Caco-2 (cell line): ENCODE measurements at regions not wholly inside any gene's neighbourhood (a gene's known extent, or its start where the extent isn't known, plus 50 kb on each side); places are given as distances from the start of the nearest gene placed in this dataset.

Experiments
- BruUV-seq: library from RNA; stranded (reverse); fragments of 400-500 nt; replicated peaks from 2 replicates; lab custom pipeline; 2021; lab: Mats Ljungman, UMichigan
- CTCF ChIA-PET: fragments of 300-600 bp; sonication (Branson Sonifier 250); formaldehyde crosslinking; loops from one replicate; lab custom pipeline; 2022; ENCODE audit warnings: antibody characterized with exemption; lab: Charles Lee
- POLR2A ChIA-PET: fragments of 300-600 bp; sonication (Branson Sonifier 250); formaldehyde crosslinking; loops from one replicate; lab custom pipeline; 2022; ENCODE audit warnings: antibody characterized with exemption; lab: Charles Lee
- DNase-seq, 2 experiments: peaks; one replicate each; pipeline versions ENCODE4 v3.0.0 to v3.0.0-alpha.2; 2020 to 2022
- H3K27me3 ChIP-seq: replicated peaks from 2 replicates; pipeline ENCODE4 v1.6.0; 2011; ENCODE audit warnings: low read length; ENCODE audit not compliant: control insufficient read depth, insufficient read depth
- H3K36me3 ChIP-seq: 2 replicates; pipeline ENCODE4 v1.5.1; 2011; ENCODE audit warnings: low read length; ENCODE audit not compliant: control insufficient read depth, insufficient read depth
- H3K4me1 ChIP-seq: fragments of 250-450 bp; sonication (Bioruptor Pico); 2 replicates; pipeline ENCODE4 v1.5.1; 2020; ENCODE audit warnings: mild to moderate bottlenecking
- H3K4me3 ChIP-seq: 2 replicates; pipeline ENCODE4 v1.5.1; 2011; ENCODE audit warnings: low read depth, mild to moderate bottlenecking, control low read depth, low read length
- H3K9me3 ChIP-seq: fragments of 250-450 bp; sonication (Bioruptor Pico); 2 replicates; pipeline ENCODE4 v1.5.1; 2020; ENCODE audit warnings: mild to moderate bottlenecking, moderate library complexity
- H3K27ac Mint-ChIP-seq: one replicate; pipeline ENCODE4 v1.8.0; 2022; ENCODE audit warnings: mixed read lengths; ENCODE audit not compliant: unreplicated experiment
- H3K27me3 Mint-ChIP-seq: one replicate; pipeline ENCODE4 v1.8.0; 2022; ENCODE audit warnings: mixed read lengths; ENCODE audit not compliant: insufficient read depth, unreplicated experiment
- H3K36me3 Mint-ChIP-seq: one replicate; pipeline ENCODE4 v1.8.0; 2022; ENCODE audit warnings: mild to moderate bottlenecking, mixed read lengths; ENCODE audit not compliant: insufficient read depth, unreplicated experiment
- H3K4me1 Mint-ChIP-seq: one replicate; pipeline ENCODE4 v1.8.0; 2022; ENCODE audit warnings: low read depth, mixed read lengths; ENCODE audit not compliant: unreplicated experiment
- H3K4me3 Mint-ChIP-seq: one replicate; pipeline ENCODE4 v1.8.0; 2022; ENCODE audit warnings: mild to moderate bottlenecking, moderate library complexity, mixed read lengths; ENCODE audit not compliant: unreplicated experiment
- H3K9me3 Mint-ChIP-seq: one replicate; pipeline ENCODE4 v1.8.0; 2022; ENCODE audit warnings: mixed read lengths; ENCODE audit not compliant: unreplicated experiment
- intact Hi-C: fragments of 100-400 bp; cut with micrococcal nuclease; formaldehyde crosslinking; loops from one replicate; pipeline ENCODE4 v1.10.0; 2022; ENCODE audit not compliant: unreplicated experiment
- TF ChIP-seq, protein P1 (sequence below), 2 experiments: fragments of 200-600 bp in 1 of 2; IDR thresholded peaks; 1 replicate in 1 of 2; 2 replicates in 1 of 2; pipeline versions ENCODE4 v1.5.1 to v1.8.0; 2011 to 2022; ENCODE audit warnings: antibody characterized with exemption in 1 of 2, control low read depth in 1 of 2, inconsistent platforms in 1 of 2, low read depth in 1 of 2, low read length in 1 of 2, mild to moderate bottlenecking in 1 of 2, moderate library complexity in 1 of 2; ENCODE audit not compliant: insufficient read depth in 1 of 2, severe bottlenecking in 1 of 2, unreplicated experiment in 1 of 2

GRCh38 chr3:106088304-106088703 is 219.5 kb upstream of the CBLB start:
- H3K36me3 Mint-ChIP-seq, result peaks cover 5% of the 10 kb centered on the region
- BruUV-seq, result no TSS peak
- CTCF ChIA-PET, result no interaction called here
- POLR2A ChIA-PET, result no interaction called here
- no peaks in the 10 kb centered on the region for H3K9me3 Mint-ChIP-seq
- H3K4me3 Mint-ChIP-seq, result no peak overlapping the region
- intact Hi-C loops, result no loop called here
- H3K4me3 ChIP-seq, result no peak overlapping the region
- H3K27me3 ChIP-seq, result no peaks in the 10 kb centered on the region
- H3K4me1 Mint-ChIP-seq, result peaks cover 9% of the 10 kb centered on the region
- no peaks in the 10 kb centered on the region for H3K9me3 ChIP-seq
- H3K27ac Mint-ChIP-seq, result no peak overlapping the region
- DNase-seq, result no peak
- H3K36me3 ChIP-seq, result no peaks in the 10 kb centered on the region
- TF ChIP-seq, protein P1, sequence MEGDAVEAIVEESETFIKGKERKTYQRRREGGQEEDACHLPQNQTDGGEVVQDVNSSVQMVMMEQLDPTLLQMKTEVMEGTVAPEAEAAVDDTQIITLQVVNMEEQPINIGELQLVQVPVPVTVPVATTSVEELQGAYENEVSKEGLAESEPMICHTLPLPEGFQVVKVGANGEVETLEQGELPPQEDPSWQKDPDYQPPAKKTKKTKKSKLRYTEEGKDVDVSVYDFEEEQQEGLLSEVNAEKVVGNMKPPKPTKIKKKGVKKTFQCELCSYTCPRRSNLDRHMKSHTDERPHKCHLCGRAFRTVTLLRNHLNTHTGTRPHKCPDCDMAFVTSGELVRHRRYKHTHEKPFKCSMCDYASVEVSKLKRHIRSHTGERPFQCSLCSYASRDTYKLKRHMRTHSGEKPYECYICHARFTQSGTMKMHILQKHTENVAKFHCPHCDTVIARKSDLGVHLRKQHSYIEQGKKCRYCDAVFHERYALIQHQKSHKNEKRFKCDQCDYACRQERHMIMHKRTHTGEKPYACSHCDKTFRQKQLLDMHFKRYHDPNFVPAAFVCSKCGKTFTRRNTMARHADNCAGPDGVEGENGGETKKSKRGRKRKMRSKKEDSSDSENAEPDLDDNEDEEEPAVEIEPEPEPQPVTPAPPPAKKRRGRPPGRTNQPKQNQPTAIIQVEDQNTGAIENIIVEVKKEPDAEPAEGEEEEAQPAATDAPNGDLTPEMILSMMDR (IDR thresholded peaks at IDR 0.05; ENCODE audit: insufficient read depth in 1 of 2, low read depth in 1 of 2, low read length in 1 of 2, severe bottlenecking in 1 of 2, unreplicated experiment in 1 of 2), result no peak
- H3K4me1 ChIP-seq, result no peaks in the 10 kb centered on the region
- no peaks in the 10 kb centered on the region for H3K27me3 Mint-ChIP-seq

GRCh38 chr3:106088899-106089298 is 220.1 kb upstream of the CBLB start:
- CTCF ChIA-PET, result no interaction called here
- POLR2A ChIA-PET, result no interaction called here
- Mint-ChIP-seq H3K4me1 (peaks cover 9% of the 10 kb centered on the region), H3K9me3 (no peaks in the 10 kb centered on the region), H3K36me3 (peaks cover 5% of the 10 kb centered on the region), H3K27ac (no peak overlapping the region), H3K27me3 (no peaks in the 10 kb centered on the region), H3K4me3 (no peak overlapping the region)
- H3K4me1 ChIP-seq, result no peaks in the 10 kb centered on the region
- intact Hi-C loops, result no loop called here
- H3K36me3 ChIP-seq, result no peaks in the 10 kb centered on the region
- BruUV-seq, result no TSS peak
- TF ChIP-seq, protein P1 (IDR thresholded peaks at IDR 0.05; ENCODE audit: insufficient read depth in 1 of 2, low read depth in 1 of 2, low read length in 1 of 2, severe bottlenecking in 1 of 2, unreplicated experiment in 1 of 2), result no peak
- no peak overlapping the region for H3K4me3 ChIP-seq
- H3K9me3 ChIP-seq, result no peaks in the 10 kb centered on the region
- H3K27me3 ChIP-seq, result no peaks in the 10 kb centered on the region
- no peak for DNase-seq

DNA sequence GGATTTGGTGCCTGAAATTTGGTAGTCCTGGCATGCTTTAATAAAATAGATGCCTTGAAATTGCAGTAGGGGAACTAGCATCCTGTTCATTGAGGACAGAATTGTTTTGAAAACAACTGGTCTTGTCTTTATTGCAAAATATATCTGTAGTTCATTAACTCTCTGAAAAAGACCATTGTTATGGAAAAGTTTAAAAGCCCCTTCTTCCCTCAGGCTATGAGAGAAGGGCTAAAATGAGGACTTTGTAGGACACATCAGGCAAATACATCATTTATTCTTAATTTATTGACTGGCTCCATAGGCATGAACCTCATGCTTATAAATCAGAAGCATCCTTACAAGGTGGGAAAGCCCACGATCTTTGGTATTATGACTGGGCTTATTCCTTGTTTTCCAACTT is 221.0 kb upstream of the CBLB start:
- DNase-seq, result no peak
- H3K4me3 Mint-ChIP-seq, result no peak overlapping the region
- no peaks in the 10 kb centered on the region for H3K27me3 ChIP-seq
- no peaks in the 10 kb centered on the region for H3K4me1 ChIP-seq
- H3K27ac Mint-ChIP-seq, result no peak overlapping the region
- no peaks in the 10 kb centered on the region for H3K27me3 Mint-ChIP-seq
- CTCF ChIA-PET, result no interaction called here
- intact Hi-C loops, result no loop called here
- no peaks in the 10 kb centered on the region for H3K9me3 Mint-ChIP-seq
- POLR2A ChIA-PET, result no interaction called here
- TF ChIP-seq, protein P1 (IDR thresholded peaks at IDR 0.05; ENCODE audit: insufficient read depth in 1 of 2, low read depth in 1 of 2, low read length in 1 of 2, severe bottlenecking in 1 of 2, unreplicated experiment in 1 of 2), result no peak
- H3K4me1 Mint-ChIP-seq, result peaks cover 9% of the 10 kb centered on the region
- no peak overlapping the region for H3K4me3 ChIP-seq
- no peaks in the 10 kb centered on the region for H3K9me3 ChIP-seq
- no TSS peak for BruUV-seq
- peaks cover 5% of the 10 kb centered on the region for H3K36me3 Mint-ChIP-seq
- no peaks in the 10 kb centered on the region for H3K36me3 ChIP-seq
